ENCODE measurements at regions not wholly inside any gene's neighbourhood (a gene's known extent, or its start where the extent isn't known, plus 50 kb on each side); places are given as distances from the start of the nearest gene placed in this dataset.

DNA sequence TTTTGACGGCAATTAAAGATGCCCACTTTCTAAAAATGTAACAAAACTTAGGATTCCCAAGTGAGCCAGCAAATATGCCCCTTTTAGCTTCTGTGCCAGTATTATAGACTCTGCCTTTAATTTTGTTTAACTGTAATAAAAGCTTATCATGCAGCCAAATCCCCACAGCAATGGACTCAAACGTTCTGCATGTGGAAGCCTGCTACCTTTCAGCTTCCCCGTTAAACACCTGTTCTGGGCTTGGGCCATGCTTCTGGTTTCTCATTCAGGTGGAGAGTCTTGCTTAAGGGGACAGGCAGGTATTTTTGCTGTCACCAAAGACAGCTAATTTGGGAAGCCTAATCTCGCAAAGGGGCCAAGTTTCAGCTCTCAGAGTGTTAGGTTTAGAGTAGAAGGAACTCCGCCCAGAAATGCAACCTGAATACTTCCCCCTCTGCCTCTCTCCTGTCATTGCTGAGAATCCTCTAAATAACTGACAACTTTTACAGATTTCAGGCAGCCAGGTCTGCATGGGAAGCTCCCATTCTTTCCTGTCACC, 399.4 kb upstream of the ATP11B start:
- no peaks in the 10 kb centered on the region for H3K4me1 ChIP-seq
- H3K27ac ChIP-seq = no peak overlapping the region
- intact Hi-C loops (cut with DNase I) = no loop called here
- H3K9me3 ChIP-seq = no peaks in the 10 kb centered on the region
- H3K36me3 ChIP-seq = no peaks in the 10 kb centered on the region
- no peak overlapping the region for H3K4me3 ChIP-seq
- no peak for DNase-seq (ENCODE audit: extremely low spot score in 2 of 2)
- H3K27me3 ChIP-seq = no peaks in the 10 kb centered on the region
- TF ChIP-seq POLR2A (IDR thresholded peaks at IDR 0.05) (no peak), POLR2AphosphoS5 (IDR thresholded peaks at IDR 0.05; ENCODE audit: insufficient read depth in 1 of 2, low read depth in 1 of 2) (no peak)
- TF ChIP-seq, protein P1, sequence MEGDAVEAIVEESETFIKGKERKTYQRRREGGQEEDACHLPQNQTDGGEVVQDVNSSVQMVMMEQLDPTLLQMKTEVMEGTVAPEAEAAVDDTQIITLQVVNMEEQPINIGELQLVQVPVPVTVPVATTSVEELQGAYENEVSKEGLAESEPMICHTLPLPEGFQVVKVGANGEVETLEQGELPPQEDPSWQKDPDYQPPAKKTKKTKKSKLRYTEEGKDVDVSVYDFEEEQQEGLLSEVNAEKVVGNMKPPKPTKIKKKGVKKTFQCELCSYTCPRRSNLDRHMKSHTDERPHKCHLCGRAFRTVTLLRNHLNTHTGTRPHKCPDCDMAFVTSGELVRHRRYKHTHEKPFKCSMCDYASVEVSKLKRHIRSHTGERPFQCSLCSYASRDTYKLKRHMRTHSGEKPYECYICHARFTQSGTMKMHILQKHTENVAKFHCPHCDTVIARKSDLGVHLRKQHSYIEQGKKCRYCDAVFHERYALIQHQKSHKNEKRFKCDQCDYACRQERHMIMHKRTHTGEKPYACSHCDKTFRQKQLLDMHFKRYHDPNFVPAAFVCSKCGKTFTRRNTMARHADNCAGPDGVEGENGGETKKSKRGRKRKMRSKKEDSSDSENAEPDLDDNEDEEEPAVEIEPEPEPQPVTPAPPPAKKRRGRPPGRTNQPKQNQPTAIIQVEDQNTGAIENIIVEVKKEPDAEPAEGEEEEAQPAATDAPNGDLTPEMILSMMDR (IDR thresholded peaks at IDR 0.05) = no peak

DNA sequence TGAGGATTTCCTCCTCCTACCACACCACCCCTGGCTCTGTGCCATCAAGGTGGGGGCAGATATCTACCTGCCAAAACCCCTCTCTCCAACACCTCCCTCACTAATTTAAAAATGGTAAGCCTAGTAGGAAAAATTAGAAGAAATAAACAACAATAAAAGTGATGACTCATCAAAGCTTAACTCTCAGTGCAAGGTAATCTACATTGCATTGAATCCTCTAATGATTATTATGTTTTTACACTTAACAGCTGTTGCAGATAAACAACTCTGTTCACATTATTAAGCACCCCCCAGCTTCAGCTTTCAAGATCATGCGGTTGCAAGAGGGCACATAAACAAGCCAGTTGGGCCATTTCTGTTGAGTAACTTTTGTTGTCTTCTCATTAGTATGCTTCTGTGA, 396.1 kb upstream of the ATP11B start:
- Histone ChIP-seq H3K27ac (no peak overlapping the region), H3K27me3 (no peaks in the 10 kb centered on the region), H3K9me3 (no peaks in the 10 kb centered on the region), H3K36me3 (no peaks in the 10 kb centered on the region), H3K4me3 (no peak overlapping the region), H3K4me1 (no peaks in the 10 kb centered on the region)
- TF ChIP-seq, protein P1 (IDR thresholded peaks at IDR 0.05) = no peak
- no peak for TF ChIP-seq POLR2AphosphoS5 (IDR thresholded peaks at IDR 0.05; ENCODE audit: insufficient read depth in 1 of 2, low read depth in 1 of 2)
- no peak for TF ChIP-seq POLR2A (IDR thresholded peaks at IDR 0.05)
- intact Hi-C loops (cut with DNase I) = no loop called here
- no peak for DNase-seq (ENCODE audit: extremely low spot score in 2 of 2)

DNA sequence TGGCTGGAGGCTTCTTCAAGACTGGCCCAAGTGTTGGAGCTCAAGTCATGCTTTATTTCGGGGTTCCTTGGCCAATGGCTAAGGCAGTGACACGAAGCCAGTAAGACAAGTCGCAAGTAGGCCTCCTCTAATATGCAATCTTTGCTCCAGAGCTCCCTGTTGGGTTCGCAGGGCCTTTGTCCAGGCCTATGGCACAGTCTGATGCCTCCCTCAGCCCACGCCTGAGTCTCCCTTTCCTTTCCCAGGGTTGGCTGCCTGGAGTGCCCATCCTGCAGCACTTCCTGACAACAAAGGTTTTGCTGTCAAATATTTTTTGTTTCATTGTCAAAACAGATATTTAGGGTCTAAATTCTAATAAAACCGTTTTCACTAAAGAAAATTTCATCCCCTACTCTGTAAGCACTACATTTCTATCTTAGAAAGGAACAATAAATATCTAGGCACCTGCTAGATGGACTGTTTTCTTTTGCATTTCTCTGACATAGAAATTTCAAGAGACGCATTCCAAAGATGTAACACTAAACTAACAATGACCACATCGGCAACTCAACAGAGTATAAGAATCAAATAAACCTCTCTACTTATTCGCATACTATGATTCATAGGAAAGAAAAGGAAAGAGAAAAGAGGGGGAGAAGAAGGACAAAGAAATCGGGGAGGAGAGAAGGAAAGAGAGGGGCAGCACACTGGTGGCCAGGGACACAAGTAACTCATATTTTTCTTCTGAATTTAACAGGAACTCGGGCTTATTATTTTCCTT, 393.1 kb upstream of the ATP11B start:
- H3K27ac ChIP-seq = no peak overlapping the region
- H3K9me3 ChIP-seq = no peaks in the 10 kb centered on the region
- H3K27me3 ChIP-seq = no peaks in the 10 kb centered on the region
- H3K36me3 ChIP-seq = no peaks in the 10 kb centered on the region
- no peak for DNase-seq (ENCODE audit: extremely low spot score in 2 of 2)
- H3K4me3 ChIP-seq = no peak overlapping the region
- intact Hi-C loops (cut with DNase I) = no loop called here
- TF ChIP-seq POLR2AphosphoS5 (IDR thresholded peaks at IDR 0.05; ENCODE audit: insufficient read depth in 1 of 2, low read depth in 1 of 2) (no peak), POLR2A (IDR thresholded peaks at IDR 0.05) (no peak)
- TF ChIP-seq, protein P1 (IDR thresholded peaks at IDR 0.05) = no peak
- no peaks in the 10 kb centered on the region for H3K4me1 ChIP-seq

DNA sequence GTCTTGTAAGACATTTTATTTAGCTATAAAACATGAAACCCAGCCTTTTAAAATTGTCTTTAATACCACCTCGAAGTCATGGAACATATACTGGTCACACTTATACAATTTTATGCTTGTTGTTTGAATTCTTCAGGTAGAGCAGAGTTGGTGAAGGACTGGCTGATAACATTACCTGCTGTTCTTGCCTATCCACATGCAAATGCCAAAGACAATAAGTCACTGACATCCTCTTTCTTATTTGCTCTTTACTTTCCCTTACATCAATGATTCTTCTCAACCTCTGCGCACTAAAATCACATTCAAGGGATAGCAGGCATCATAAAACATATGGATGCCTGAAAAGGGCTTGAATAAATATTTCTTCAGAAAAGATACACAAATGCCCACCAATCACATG, 392.5 kb upstream of the ATP11B start:
- Histone ChIP-seq H3K36me3 (no peaks in the 10 kb centered on the region), H3K27ac (no peak overlapping the region), H3K4me3 (no peak overlapping the region), H3K4me1 (no peaks in the 10 kb centered on the region), H3K9me3 (no peaks in the 10 kb centered on the region), H3K27me3 (no peaks in the 10 kb centered on the region)
- TF ChIP-seq POLR2AphosphoS5 (IDR thresholded peaks at IDR 0.05; ENCODE audit: insufficient read depth in 1 of 2, low read depth in 1 of 2) (no peak), POLR2A (IDR thresholded peaks at IDR 0.05) (no peak)
- TF ChIP-seq, protein P1 (IDR thresholded peaks at IDR 0.05) = no peak
- intact Hi-C loops (cut with DNase I) = no loop called here
- DNase-seq (ENCODE audit: extremely low spot score in 2 of 2) = no peak

DNA sequence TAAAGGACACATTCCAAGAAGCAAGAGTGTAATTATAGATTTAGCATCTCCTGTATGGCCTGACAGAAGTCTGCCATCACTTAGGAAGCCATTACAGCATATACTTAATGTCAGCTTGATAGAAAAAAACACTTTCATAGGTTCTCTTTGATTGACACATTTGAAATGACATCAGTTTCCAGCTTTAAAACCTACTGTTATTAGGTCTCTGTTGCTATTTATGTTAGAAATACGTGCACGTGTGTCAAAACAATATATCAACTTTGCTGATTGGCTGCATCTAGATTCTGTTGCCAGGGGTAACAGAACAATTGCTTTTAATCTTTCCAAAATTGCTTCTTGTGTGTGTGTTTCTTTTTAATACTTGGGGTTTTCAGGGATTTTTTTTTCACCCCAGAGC, 389.3 kb upstream of the ATP11B start:
- TF ChIP-seq, protein P1 (IDR thresholded peaks at IDR 0.05) = no peak
- TF ChIP-seq POLR2A (IDR thresholded peaks at IDR 0.05) (no peak), POLR2AphosphoS5 (IDR thresholded peaks at IDR 0.05; ENCODE audit: insufficient read depth in 1 of 2, low read depth in 1 of 2) (no peak)
- Histone ChIP-seq H3K27ac (no peak overlapping the region), H3K9me3 (no peaks in the 10 kb centered on the region), H3K27me3 (no peaks in the 10 kb centered on the region), H3K4me1 (no peaks in the 10 kb centered on the region), H3K4me3 (no peak overlapping the region), H3K36me3 (no peaks in the 10 kb centered on the region)
- intact Hi-C loops (cut with DNase I) = no loop called here
- no peak for DNase-seq (ENCODE audit: extremely low spot score in 2 of 2)

All from vagina (tissue), 2 donors.